22Rv1 (cell line): ENCODE measurements at regions not wholly inside any gene's neighbourhood (a gene's known extent, or its start where the extent isn't known, plus 50 kb on each side); places are given as distances from the start of the nearest gene placed in this dataset.
"Not testable (repeated sequence)": the region's sequence is repeated elsewhere in the genome, so short reads cannot be mapped to it uniquely, and the experiment has no call there.

ENCODE experiments used
- CTCF ChIP-seq: fragments of 450-650 bp; IDR thresholded peaks from 2 replicates; pipeline ENCODE4 v1.5.1; 2017; ENCODE audit warnings: mild to moderate bottlenecking
- ZFX ChIP-seq: fragments of 450-650 bp; IDR thresholded peaks from 2 replicates; pipeline ENCODE4 v1.6.1; 2017; ENCODE audit warnings: antibody characterized with exemption, borderline replicate concordance

GRCh38 chr16:29261427-29262248, 144.9 kb downstream of the NPIPB11 start:
- TF ChIP-seq CTCF, ZFX: not testable (repeated sequence)
